ENCODE measurements at regions not wholly inside any gene's neighbourhood (a gene's known extent, or its start where the extent isn't known, plus 50 kb on each side); places are given as distances from the start of the nearest gene placed in this dataset.

DNA sequence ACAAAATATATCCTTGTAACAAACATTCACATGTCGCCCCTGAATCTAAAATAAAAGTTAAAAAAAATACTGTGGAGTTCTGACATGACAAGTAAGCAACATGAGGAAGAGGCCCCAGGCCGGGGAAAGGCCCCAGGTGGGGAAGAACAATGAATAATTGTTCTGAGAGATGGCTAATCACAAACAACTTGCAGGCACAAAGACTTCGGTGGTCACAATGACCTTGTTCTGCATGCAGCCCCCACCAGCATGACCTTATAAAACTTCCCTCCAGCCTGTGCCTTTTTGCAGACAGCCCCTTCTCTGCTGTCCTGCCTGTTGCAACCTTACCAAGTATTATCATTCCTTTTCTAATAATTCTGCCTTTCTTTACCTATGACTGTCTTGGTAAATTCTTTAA lies 95.7 kb upstream of the MYLIP start:
- H3K27ac ChIP-seq, result no peak overlapping the region
- no peaks in the 10 kb centered on the region for H3K36me3 ChIP-seq
- no peaks in the 10 kb centered on the region for H3K4me1 ChIP-seq
- H3K27me3 ChIP-seq, result no peaks in the 10 kb centered on the region
- TF ChIP-seq CTCF (IDR thresholded peaks at IDR 0.05) (no peak), POLR2A (IDR thresholded peaks at IDR 0.05) (no peak)
- no peak overlapping the region for H3K4me3 ChIP-seq
- H3K9me3 ChIP-seq, result no peaks in the 10 kb centered on the region
- intact Hi-C loops (cut with DNase I; ENCODE audit: low total_unique reads), result no loop called here
- DNase-seq, result no peak

- no peak overlapping the region for H3K4me3 ChIP-seq
- intact Hi-C loops (cut with DNase I; ENCODE audit: low total_unique reads), result no loop called here
- no peaks in the 10 kb centered on the region for H3K9me3 ChIP-seq
- no peaks in the 10 kb centered on the region for H3K27me3 ChIP-seq
- no peaks in the 10 kb centered on the region for H3K4me1 ChIP-seq
- TF ChIP-seq POLR2A (IDR thresholded peaks at IDR 0.05) (no peak), CTCF (IDR thresholded peaks at IDR 0.05) (no peak)
- no peaks in the 10 kb centered on the region for H3K36me3 ChIP-seq
- no peak for DNase-seq
- no peak overlapping the region for H3K27ac ChIP-seq
Measured at GRCh38 chr6:16031278-16031981, 97.5 kb upstream of the MYLIP start.

GRCh38 chr6:16028966-16029365 lies 99.9 kb upstream of the MYLIP start:
- Histone ChIP-seq H3K4me3 (no peak overlapping the region), H3K9me3 (no peaks in the 10 kb centered on the region), H3K4me1 (no peaks in the 10 kb centered on the region), H3K36me3 (no peaks in the 10 kb centered on the region), H3K27ac (no peak overlapping the region), H3K27me3 (no peaks in the 10 kb centered on the region)
- no peak for DNase-seq
- intact Hi-C loops (cut with DNase I; ENCODE audit: low total_unique reads), result no loop called here
- TF ChIP-seq POLR2A (IDR thresholded peaks at IDR 0.05) (no peak), CTCF (IDR thresholded peaks at IDR 0.05) (no peak)

DNA sequence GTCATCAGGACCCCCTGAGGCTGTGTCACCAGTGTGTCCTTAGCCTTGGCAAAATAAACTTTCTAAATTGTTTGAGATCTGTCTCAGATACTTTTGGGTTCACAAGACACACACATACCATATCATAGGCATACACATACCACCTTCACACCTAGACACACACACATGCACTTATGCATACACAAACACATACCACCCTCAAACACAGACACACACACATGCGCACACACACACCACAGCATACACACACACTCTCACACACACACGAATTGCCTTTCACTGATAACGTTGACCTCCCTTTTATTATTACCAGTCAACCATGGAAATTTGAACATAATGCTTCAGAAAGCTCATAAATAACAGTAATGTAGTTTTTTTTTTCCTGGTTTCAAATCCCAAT lies 108.6 kb upstream of the MYLIP start:
- Histone ChIP-seq H3K9me3 (no peaks in the 10 kb centered on the region), H3K36me3 (no peaks in the 10 kb centered on the region), H3K27ac (no peak overlapping the region), H3K4me3 (no peak overlapping the region), H3K4me1 (no peaks in the 10 kb centered on the region), H3K27me3 (no peaks in the 10 kb centered on the region)
- intact Hi-C loops (cut with DNase I; ENCODE audit: low total_unique reads), result no loop called here
- no peak for DNase-seq
- no peak for TF ChIP-seq POLR2A (IDR thresholded peaks at IDR 0.05)
- no peak for TF ChIP-seq CTCF (IDR thresholded peaks at IDR 0.05)

GRCh38 chr6:16019462-16019861 lies 109.4 kb upstream of the MYLIP start:
- no peaks in the 10 kb centered on the region for H3K36me3 ChIP-seq
- intact Hi-C loops (cut with DNase I; ENCODE audit: low total_unique reads), result no loop called here
- no peak overlapping the region for H3K4me3 ChIP-seq
- DNase-seq, result no peak
- no peaks in the 10 kb centered on the region for H3K27me3 ChIP-seq
- TF ChIP-seq POLR2A (IDR thresholded peaks at IDR 0.05) (no peak), CTCF (IDR thresholded peaks at IDR 0.05) (no peak)
- no peaks in the 10 kb centered on the region for H3K9me3 ChIP-seq
- no peak overlapping the region for H3K27ac ChIP-seq
- no peaks in the 10 kb centered on the region for H3K4me1 ChIP-seq

All from uterus (tissue), 3 donors.